ENCODE measurements at regions not wholly inside any gene's neighbourhood (a gene's known extent, or its start where the extent isn't known, plus 50 kb on each side); places are given as distances from the start of the nearest gene placed in this dataset.

- Histone ChIP-seq H3K27ac (ENCODE audit: low read depth, low read length) (no peak overlapping the region), H3K9me3 (ENCODE audit: control insufficient read depth in 1 of 2, insufficient read depth in 1 of 2, low read depth in 1 of 2, low read length in 2 of 2) (no peaks in the 10 kb centered on the region), H3K79me2 (ENCODE audit: insufficient read depth, low read length) (no peaks in the 10 kb centered on the region), H4K20me1 (ENCODE audit: insufficient read depth) (no peaks in the 10 kb centered on the region), H3K4me1 (ENCODE audit: control insufficient read depth in 1 of 2, insufficient read depth in 2 of 2, low read length in 2 of 2) (no peaks in the 10 kb centered on the region), H3K4me3 (replicated peaks in 1 of 2; ENCODE audit: low read depth in 1 of 2, low read length in 2 of 2) (no peak overlapping the region), H3K27me3 (ENCODE audit: insufficient read depth, low read length) (no peaks in the 10 kb centered on the region), H3K36me3 (ENCODE audit: control insufficient read depth in 1 of 2, insufficient read depth in 2 of 2, low read length in 2 of 2) (no peaks in the 10 kb centered on the region), H3K9me2 (ENCODE audit: insufficient read depth) (no peaks in the 10 kb centered on the region), H3K4me2 (ENCODE audit: low read length) (no peak overlapping the region), H2AFZ (ENCODE audit: low read depth, low read length, poor library complexity, severe bottlenecking) (no peak overlapping the region), H3K9ac (ENCODE audit: low read length) (no peak overlapping the region)
- RAD21 ChIA-PET (ENCODE audit: low non-redundant PET in 1 of 2, low total read pairs in 2 of 2, uncharacterized antibody in 2 of 2, unreplicated experiment in 2 of 2), result no interaction called here
- DNase-seq (ENCODE audit: low read depth, low spot score) (no peak), ATAC-seq (no peak)
- POLR2A ChIA-PET, result no interaction called here
- intact Hi-C loops (cut with micrococcal nuclease), result no loop called here
- no TSS peak for BruUV-seq (replicated peaks)
- no peak for TF ChIP-seq SRF (IDR thresholded peaks at IDR 0.05; ENCODE audit: low read depth)
- TF ChIP-seq CTCF (IDR thresholded peaks at IDR 0.05 in 2 of 3, conservative IDR thresholded peaks at IDR 0.05 in 1 of 3; ENCODE audit: borderline replicate concordance in 1 of 3, insufficient read depth in 1 of 3, low read depth in 2 of 3, low read length in 2 of 3), result no peak
- no peak for TF ChIP-seq MAX (IDR thresholded peaks at IDR 0.05)
- no peak for TF ChIP-seq TCF7L2 (IDR thresholded peaks at IDR 0.05; ENCODE audit: borderline replicate concordance, extremely low read depth, insufficient read depth, insufficient read length)
- CTCF ChIA-PET, result no interaction called here
Measured at GRCh38 chr2:14925471-14925870, 293.0 kb downstream of the LRATD1 start.

- H3K36me3 ChIP-seq (ENCODE audit: control insufficient read depth in 1 of 2, insufficient read depth in 2 of 2, low read length in 2 of 2), result no peaks in the 10 kb centered on the region
- ChIA-PET RAD21 (ENCODE audit: low non-redundant PET in 1 of 2, low total read pairs in 2 of 2, uncharacterized antibody in 2 of 2, unreplicated experiment in 2 of 2) (no interaction called here), POLR2A (no interaction called here), CTCF (no interaction called here)
- no peak overlapping the region for H2AFZ ChIP-seq (ENCODE audit: low read depth, low read length, poor library complexity, severe bottlenecking)
- no peak overlapping the region for H3K4me3 ChIP-seq (replicated peaks in 1 of 2; ENCODE audit: low read depth in 1 of 2, low read length in 2 of 2)
- H3K27me3 ChIP-seq (ENCODE audit: insufficient read depth, low read length), result no peaks in the 10 kb centered on the region
- no peaks in the 10 kb centered on the region for H3K4me1 ChIP-seq (ENCODE audit: control insufficient read depth in 1 of 2, insufficient read depth in 2 of 2, low read length in 2 of 2)
- no TSS peak for BruUV-seq (replicated peaks)
- intact Hi-C loops (cut with micrococcal nuclease), result no loop called here
- H3K4me2 ChIP-seq (ENCODE audit: low read length), result no peak overlapping the region
- H3K9ac ChIP-seq (ENCODE audit: low read length), result no peak overlapping the region
- no peak overlapping the region for H3K27ac ChIP-seq (ENCODE audit: low read depth, low read length)
- H4K20me1 ChIP-seq (ENCODE audit: insufficient read depth), result no peaks in the 10 kb centered on the region
- no peaks in the 10 kb centered on the region for H3K9me2 ChIP-seq (ENCODE audit: insufficient read depth)
- no peak for DNase-seq (ENCODE audit: low read depth, low spot score)
- no peak for ATAC-seq
- no peaks in the 10 kb centered on the region for H3K79me2 ChIP-seq (ENCODE audit: insufficient read depth, low read length)
- H3K9me3 ChIP-seq (ENCODE audit: control insufficient read depth in 1 of 2, insufficient read depth in 1 of 2, low read depth in 1 of 2, low read length in 2 of 2), result no peaks in the 10 kb centered on the region
- TF ChIP-seq EZH2 (IDR thresholded peaks at IDR 0.05) (no peak), RAD21 (IDR thresholded peaks at IDR 0.05; ENCODE audit: low read depth) (no peak), POLR2AphosphoS5 (IDR thresholded peaks at IDR 0.05; ENCODE audit: low read depth, low read length) (no peak), JUND (IDR thresholded peaks at IDR 0.05) (no peak), ATF3 (IDR thresholded peaks at IDR 0.05) (no peak), MAX (IDR thresholded peaks at IDR 0.05) (no peak), TCF7L2 (IDR thresholded peaks at IDR 0.05; ENCODE audit: borderline replicate concordance, extremely low read depth, insufficient read depth, insufficient read length) (no peak), YY1 (IDR thresholded peaks at IDR 0.05; ENCODE audit: extremely low read depth, insufficient replicate concordance, low read depth, low read length) (no peak), POLR2A (IDR thresholded peaks at IDR 0.05; ENCODE audit: borderline replicate concordance, extremely low read depth, insufficient read depth, insufficient read length) (no peak), ELF1 (IDR thresholded peaks at IDR 0.05; ENCODE audit: borderline replicate concordance, low read depth) (no peak), CEBPB (IDR thresholded peaks at IDR 0.05; ENCODE audit: low read depth) (no peak), EZH2phosphoT487 (IDR thresholded peaks at IDR 0.05; ENCODE audit: borderline replicate concordance) (no peak), ZNF274 (IDR thresholded peaks at IDR 0.05; ENCODE audit: low read depth, low read length) (no peak), SRF (IDR thresholded peaks at IDR 0.05; ENCODE audit: low read depth) (no peak), SIN3A (IDR thresholded peaks at IDR 0.05; ENCODE audit: low read depth) (no peak), CTCF (IDR thresholded peaks at IDR 0.05 in 2 of 3, conservative IDR thresholded peaks at IDR 0.05 in 1 of 3; ENCODE audit: borderline replicate concordance in 1 of 3, insufficient read depth in 1 of 3, low read depth in 2 of 3, low read length in 2 of 3) (no peak)
Measured at GRCh38 chr2:14927021-14927564, 294.6 kb downstream of the LRATD1 start.
